ES-I3 (cell line): ENCODE measurements at regions not wholly inside any gene's neighbourhood (a gene's known extent, or its start where the extent isn't known, plus 50 kb on each side); places are given as distances from the start of the nearest gene placed in this dataset.
"Not testable (repeated sequence)": the region's sequence is repeated elsewhere in the genome, so short reads cannot be mapped to it uniquely, and the experiment has no call there.

Experiments used
- H3K36me3 ChIP-seq: 2 replicates; pipeline ENCODE4 v1.6.1; 2013; ENCODE audit warnings: mild to moderate bottlenecking, low read length, control low read depth, moderate library complexity; ENCODE audit not compliant: insufficient read depth
- H3K4me1 ChIP-seq: 2 replicates; pipeline ENCODE4 v1.6.1; 2013; ENCODE audit warnings: mild to moderate bottlenecking, control low read depth, low read length; ENCODE audit not compliant: insufficient read depth
- H3K9ac ChIP-seq: 2 replicates; pipeline ENCODE4 v1.6.1; 2013; ENCODE audit warnings: low read depth, mild to moderate bottlenecking, low read length, moderate library complexity
- H3K9me3 ChIP-seq: 2 replicates; pipeline ENCODE4 v1.6.1; 2013; ENCODE audit warnings: mild to moderate bottlenecking, low read length, moderate library complexity; ENCODE audit not compliant: control insufficient read depth, insufficient read depth

DNA sequence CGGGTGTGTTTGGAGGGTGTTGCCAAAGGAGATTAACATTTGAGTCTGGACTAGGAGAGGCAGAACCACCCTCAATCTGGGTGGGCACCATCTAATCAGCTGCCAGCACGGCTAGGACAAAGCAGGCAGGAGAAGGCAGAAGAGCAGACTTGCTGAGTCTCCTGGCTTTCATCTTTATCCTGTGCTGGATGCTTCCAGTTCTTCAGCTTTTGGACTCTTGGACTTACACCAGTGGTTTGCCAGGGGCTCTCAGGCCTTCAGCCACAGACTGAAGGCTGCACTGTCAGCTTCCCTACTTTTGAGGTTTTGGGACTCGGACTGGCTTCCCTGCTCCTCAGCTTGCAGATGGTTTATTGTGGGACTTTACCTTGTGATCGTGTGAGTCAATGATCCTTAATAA lies 70.4 kb upstream of the AGAP9 start:
- H3K9ac ChIP-seq, H3K9me3 ChIP-seq, H3K4me1 ChIP-seq, H3K36me3 ChIP-seq: not testable (repeated sequence)

- H3K9me3 ChIP-seq, H3K4me1 ChIP-seq, H3K9ac ChIP-seq, H3K36me3 ChIP-seq: not testable (repeated sequence)
Measured at GRCh38 chr10:47593129-47593528, 69.7 kb upstream of the AGAP9 start.

DNA sequence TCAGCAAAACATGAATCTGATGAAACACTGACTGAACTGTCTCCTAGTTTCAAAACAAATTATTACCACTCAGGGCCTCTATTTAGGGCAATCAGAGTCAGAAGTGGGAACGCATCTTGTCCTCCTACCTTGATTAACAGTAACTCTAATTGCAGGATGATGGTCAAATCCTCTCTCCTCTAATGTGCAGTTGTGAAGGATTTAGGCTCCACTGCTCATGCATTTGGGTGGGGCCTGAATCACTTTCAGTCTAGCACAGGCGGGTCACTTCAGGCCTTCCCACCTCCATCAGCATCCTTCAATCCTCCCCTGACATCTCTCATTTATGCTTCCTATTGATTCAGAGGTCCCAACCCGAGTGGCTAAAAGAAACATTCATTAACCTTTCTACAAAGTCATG lies 67.5 kb upstream of the AGAP9 start:
- not testable (repeated sequence) for H3K9ac ChIP-seq, H3K9me3 ChIP-seq, H3K4me1 ChIP-seq, H3K36me3 ChIP-seq

DNA sequence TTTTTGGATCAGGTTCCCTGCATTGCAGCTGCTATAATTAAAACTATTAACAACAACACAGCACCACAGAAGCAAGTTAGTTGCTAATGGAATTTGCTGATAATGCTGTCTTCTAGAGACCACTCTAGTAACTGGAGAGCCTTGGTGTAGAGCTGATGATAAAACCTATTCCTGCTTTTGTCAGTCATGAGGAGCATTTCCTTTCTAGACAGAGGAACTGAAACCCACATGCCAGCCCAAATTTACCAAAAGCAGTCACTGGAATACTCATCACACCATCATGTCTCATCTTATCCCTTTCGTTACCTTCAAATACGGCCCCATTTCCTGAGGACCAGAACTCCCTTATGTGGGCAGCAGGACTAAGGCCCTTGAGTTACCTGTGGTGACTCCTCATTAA lies 67.1 kb upstream of the AGAP9 start:
- not testable (repeated sequence) for H3K9ac ChIP-seq, H3K9me3 ChIP-seq, H3K36me3 ChIP-seq, H3K4me1 ChIP-seq

- H3K9me3 ChIP-seq, result not testable (repeated sequence)
Measured at GRCh38 chr10:47582051-47582450, 58.6 kb upstream of the AGAP9 start.

GRCh38 chr10:47580063-47580462 lies 56.6 kb upstream of the AGAP9 start:
- not testable (repeated sequence) for H3K9ac ChIP-seq, H3K36me3 ChIP-seq, H3K4me1 ChIP-seq, H3K9me3 ChIP-seq

More at GRCh38 chr10:47582051-47582450, 58.6 kb upstream of the AGAP9 start:
- not testable (repeated sequence) for H3K36me3 ChIP-seq, H3K9ac ChIP-seq, H3K4me1 ChIP-seq

DNA sequence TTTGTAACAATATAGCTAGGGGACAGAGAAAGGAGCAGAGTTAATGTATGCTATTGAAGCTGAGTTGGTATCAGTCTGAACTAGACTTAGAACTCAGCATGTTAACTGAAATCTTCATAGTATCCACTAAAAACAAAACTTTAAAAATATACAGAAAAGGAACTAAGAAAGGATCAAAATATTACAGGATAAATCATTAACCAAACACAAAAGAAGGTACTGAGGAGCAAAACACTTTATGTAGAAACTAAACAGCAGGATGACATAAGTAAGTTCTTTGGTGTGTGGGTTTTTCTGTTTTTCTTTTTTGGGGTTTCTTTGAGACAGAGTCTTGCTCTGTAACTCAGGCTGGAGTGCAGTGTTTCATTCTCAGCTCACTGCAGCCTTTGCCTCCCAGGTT lies 55.1 kb upstream of the AGAP9 start:
- not testable (repeated sequence) for H3K9me3 ChIP-seq, H3K9ac ChIP-seq, H3K4me1 ChIP-seq, H3K36me3 ChIP-seq
